Stomach (tissue), 4 donors: ENCODE measurements at regions not wholly inside any gene's neighbourhood (a gene's known extent, or its start where the extent isn't known, plus 50 kb on each side); places are given as distances from the start of the nearest gene placed in this dataset.

Experiments used
- CTCF ChIP-seq, 7 experiments: fragments of 450-650 bp in 4 of 7; fragments of 200-600 bp in 3 of 7; sonication (generic) in 3 of 7; IDR thresholded peaks; one replicate each; pipeline ENCODE4 v1.5.1; 2016 to 2019; ENCODE audit warnings: antibody characterized with exemption in 7 of 7, control low read depth in 2 of 7, mild to moderate bottlenecking in 1 of 7
- EP300 ChIP-seq: sonication (generic); formaldehyde crosslinking; IDR thresholded peaks from one replicate; pipeline ENCODE4 v1.6.1; 2017; ENCODE audit warnings: antibody characterized with exemption
- POLR2A ChIP-seq, 4 donors: fragments of 450-650 bp; IDR thresholded peaks; one replicate each; pipeline ENCODE4 v1.6.1; 2016; ENCODE audit warnings: antibody characterized with exemption in 4 of 4, control low read depth in 2 of 4, mild to moderate bottlenecking in 1 of 4, moderate library complexity in 1 of 4
- POLR2AphosphoS5 ChIP-seq, 3 donors: sonication (generic); formaldehyde crosslinking; IDR thresholded peaks; one replicate each; pipeline ENCODE4 v1.6.1; 2016; ENCODE audit warnings: antibody characterized with exemption in 3 of 3

GRCh38 chr1:23638786-23639241 is 52.8 kb upstream of the RPL11 start:
- TF ChIP-seq CTCF (IDR thresholded peaks at IDR 0.05) = no peak
- TF ChIP-seq POLR2A (IDR thresholded peaks at IDR 0.05) = no peak
- no peak for TF ChIP-seq EP300
- no peak for TF ChIP-seq POLR2AphosphoS5 (IDR thresholded peaks at IDR 0.05)
